LNCAP (cell line): ENCODE measurements at regions not wholly inside any gene's neighbourhood (a gene's known extent, or its start where the extent isn't known, plus 50 kb on each side); places are given as distances from the start of the nearest gene placed in this dataset.

Experiments
- TF ChIP-seq, protein P1 (sequence below): fragments of 450-650 bp; IDR thresholded peaks from 2 replicates; pipeline ENCODE4 v1.5.1; 2017; ENCODE audit warnings: mild to moderate bottlenecking

DNA sequence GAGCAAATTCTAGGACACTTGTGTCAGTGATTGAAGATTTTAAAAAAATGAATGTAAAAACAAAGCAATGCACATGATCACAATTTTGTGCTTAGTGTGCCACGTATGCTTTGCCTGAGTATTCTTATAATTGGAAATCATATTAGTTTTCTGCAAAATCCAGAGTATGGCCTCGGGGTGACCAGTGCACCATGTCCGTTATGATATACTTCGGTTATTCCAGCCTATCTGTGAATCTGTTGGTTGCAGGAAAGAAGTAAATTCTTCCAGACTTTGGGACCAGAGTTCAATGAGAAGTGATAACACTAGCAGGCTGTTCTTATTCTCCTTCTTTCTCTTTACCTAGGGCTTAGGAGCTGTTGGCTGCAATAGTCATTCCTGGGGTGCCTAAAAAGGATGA is 152.0 kb upstream of the TMC3 start:
- TF ChIP-seq, protein P1, sequence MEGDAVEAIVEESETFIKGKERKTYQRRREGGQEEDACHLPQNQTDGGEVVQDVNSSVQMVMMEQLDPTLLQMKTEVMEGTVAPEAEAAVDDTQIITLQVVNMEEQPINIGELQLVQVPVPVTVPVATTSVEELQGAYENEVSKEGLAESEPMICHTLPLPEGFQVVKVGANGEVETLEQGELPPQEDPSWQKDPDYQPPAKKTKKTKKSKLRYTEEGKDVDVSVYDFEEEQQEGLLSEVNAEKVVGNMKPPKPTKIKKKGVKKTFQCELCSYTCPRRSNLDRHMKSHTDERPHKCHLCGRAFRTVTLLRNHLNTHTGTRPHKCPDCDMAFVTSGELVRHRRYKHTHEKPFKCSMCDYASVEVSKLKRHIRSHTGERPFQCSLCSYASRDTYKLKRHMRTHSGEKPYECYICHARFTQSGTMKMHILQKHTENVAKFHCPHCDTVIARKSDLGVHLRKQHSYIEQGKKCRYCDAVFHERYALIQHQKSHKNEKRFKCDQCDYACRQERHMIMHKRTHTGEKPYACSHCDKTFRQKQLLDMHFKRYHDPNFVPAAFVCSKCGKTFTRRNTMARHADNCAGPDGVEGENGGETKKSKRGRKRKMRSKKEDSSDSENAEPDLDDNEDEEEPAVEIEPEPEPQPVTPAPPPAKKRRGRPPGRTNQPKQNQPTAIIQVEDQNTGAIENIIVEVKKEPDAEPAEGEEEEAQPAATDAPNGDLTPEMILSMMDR: no peak

DNA sequence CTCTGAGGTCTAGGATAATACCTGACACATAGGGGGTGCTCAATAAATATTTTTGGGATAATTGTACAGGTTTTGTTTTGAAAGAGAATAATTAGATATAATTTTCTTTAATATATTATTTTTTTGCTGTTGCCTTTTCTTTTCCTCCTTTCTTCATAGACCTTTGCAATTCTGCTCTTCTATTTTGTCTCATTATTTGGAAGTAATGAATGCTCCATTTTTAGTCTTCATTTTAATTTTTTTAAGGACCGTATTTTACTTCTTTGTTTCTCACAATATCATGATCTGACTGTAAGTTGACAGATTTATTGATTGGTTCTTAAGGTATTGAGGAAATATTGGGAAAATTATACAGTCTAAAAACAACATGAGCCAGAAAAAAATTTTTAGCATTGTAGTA is 150.5 kb upstream of the TMC3 start:
- TF ChIP-seq, protein P1: no peak

DNA sequence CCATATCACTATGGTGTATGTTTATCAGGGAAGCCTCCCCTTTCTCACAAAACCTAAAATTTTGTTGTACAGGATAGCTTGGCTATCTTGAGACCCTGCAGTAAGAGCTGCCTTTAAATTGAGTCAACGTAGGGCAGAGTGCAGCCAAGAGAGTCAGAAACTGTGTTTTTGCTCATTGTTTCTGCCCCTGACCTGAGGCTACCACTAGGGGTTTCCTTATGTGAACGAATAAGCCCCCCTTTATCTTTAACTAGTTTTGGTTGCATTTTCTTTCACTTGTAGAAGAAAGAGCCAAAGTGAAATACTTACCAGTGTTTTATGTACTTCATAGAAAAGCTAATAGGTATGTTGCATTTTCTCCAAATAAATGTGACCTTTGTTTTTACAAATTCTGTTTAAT is 149.9 kb upstream of the TMC3 start:
- TF ChIP-seq, protein P1: no peak

DNA sequence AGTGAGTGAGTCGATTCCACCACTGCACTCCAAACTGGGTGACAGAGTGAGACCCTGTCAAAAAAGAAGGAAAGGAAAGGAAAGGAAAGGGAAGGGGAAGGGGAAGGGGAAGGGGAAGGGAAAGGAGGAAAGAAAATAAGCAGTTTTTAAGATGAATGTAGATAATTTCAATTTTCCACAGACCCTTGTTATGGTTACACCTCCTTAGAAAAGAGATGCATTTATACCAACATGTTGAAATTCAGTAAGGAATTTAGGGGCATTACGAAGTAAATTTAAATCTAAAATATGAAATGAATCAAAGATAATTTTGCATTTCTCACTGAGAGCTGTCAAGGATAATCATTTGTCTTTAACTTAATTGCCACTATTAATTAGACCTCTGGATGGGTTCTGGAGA is 146.5 kb upstream of the TMC3 start:
- TF ChIP-seq, protein P1: no peak

DNA sequence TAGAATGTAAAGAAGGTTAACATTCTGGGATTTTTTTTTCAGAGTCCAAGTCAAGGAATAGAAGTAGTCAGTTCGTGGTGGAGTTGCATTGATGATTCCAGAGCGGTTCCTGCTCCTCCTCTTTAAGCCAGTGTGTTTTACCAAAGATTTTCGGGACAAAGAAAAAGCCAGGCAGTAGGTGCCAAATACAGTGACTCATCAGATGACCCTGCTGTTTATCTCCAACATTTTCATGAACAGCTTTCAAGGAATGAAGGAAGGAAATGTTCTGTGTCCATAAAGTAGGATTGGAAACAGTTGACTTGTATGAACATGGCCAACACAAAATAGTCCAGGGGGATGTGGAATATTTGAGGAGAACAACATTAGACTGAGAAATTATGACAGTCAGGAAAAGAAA is 142.4 kb upstream of the TMC3 start:
- TF ChIP-seq, protein P1: no peak

DNA sequence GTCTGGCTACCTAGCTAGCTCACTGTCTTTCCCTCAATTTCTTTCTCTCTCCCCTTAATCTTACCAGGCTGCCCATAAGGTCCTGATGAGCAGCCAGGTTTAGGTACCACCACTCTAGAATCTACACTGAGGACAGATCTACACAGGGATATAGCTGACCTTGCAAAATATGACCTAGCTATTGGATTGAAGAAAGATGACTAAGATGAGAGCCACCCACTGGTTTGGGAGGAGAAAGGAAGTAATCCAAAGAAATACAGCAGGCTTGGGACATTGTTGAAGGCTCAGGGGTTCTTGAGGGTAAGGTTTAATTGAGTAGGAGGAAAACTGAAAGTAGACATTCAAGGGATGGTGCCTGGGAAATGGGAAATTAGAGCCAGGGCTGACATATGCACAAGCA is 142.0 kb upstream of the TMC3 start:
- TF ChIP-seq, protein P1: no peak

DNA sequence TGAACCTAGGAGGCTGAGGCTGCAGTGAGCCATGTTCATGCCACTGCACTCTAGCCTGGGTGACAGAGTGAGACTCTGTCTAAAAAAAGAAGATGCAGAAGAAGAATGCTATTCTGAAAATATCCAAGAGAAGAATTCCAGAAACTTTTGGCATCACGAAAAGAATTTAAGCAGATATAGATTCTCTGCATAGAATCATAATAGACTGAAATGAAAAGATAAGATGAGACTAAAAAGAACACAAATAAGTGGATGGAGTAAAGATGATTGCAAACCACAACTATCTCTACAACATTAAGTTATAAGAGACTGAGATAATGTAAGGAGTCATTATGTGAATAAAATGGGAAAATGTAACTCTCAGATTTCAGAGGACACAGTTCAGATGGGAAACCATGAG is 140.7 kb upstream of the TMC3 start:
- TF ChIP-seq, protein P1: no peak

DNA sequence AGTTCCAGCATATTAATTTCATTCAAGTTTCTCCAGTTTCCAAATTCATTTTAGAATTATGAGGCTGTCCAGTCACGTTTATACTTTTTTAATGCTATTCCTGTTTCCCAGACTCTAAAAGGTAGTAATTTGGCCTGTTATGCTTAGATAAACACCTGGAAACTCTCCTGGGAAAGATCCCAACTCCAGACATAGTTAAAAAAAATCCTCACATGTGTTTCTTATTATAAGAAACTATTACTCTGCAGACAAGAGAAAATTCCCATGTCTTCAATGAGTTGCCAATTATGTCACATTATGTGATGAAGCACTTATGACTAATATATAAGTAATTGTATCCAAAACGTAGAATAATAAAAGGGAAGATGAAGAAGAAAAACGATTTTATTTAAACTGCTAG is 137.1 kb upstream of the TMC3 start:
- TF ChIP-seq, protein P1: no peak
